GM21447 (cell line): ENCODE measurements at regions not wholly inside any gene's neighbourhood (a gene's known extent, or its start where the extent isn't known, plus 50 kb on each side); places are given as distances from the start of the nearest gene placed in this dataset.
A peak's percentile ranks its signal among the peaks of the same experiment; 100 is the strongest.

Experiments used
- ATAC-seq: cut with Tn5 transposase; IDR thresholded peaks from one replicate; pipeline ENCODE4 v1.9.1; 2021; ENCODE audit not compliant: unreplicated experiment

GRCh38 chr4:89604951-89605350, 232.0 kb downstream of the SNCA start:
- ATAC-seq = no peak

DNA sequence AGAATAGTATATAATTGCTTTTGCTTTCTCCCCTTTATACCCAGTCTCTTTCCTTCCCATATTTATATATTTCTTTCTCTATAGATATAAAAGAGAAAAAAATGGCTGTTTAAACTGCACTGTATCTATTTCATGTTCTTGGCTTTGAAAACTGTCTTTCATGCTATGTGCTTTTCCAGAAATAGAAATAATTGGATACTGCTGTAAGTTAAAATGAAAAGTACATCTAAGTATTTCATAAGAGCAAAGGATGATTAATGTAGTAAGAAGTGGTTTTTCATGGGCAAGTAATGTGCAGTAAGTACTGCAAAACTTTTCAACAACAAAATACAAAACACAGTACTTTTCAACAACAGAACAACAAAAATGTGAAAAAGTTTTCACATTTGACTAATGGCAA, 237.9 kb downstream of the SNCA start:
- no peak for ATAC-seq

DNA sequence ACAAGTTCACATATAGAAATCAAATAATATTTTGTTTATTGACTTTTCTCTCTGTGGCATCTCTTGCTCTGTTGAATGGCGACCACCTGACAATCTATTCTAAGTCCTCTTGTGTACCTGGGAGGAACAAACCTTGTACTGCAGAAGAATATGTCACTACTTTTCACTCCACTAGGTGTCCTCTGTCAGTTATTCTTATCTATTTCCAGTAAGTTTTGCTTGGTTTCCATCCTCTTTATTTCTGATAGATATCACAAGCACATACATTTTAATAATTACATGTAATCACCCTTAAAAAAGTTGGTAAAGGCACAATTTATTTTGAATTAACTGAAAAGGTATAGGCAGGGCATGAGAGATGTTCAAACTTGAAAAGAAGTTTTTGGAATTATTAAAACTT, 238.4 kb downstream of the SNCA start:
- no peak for ATAC-seq

DNA sequence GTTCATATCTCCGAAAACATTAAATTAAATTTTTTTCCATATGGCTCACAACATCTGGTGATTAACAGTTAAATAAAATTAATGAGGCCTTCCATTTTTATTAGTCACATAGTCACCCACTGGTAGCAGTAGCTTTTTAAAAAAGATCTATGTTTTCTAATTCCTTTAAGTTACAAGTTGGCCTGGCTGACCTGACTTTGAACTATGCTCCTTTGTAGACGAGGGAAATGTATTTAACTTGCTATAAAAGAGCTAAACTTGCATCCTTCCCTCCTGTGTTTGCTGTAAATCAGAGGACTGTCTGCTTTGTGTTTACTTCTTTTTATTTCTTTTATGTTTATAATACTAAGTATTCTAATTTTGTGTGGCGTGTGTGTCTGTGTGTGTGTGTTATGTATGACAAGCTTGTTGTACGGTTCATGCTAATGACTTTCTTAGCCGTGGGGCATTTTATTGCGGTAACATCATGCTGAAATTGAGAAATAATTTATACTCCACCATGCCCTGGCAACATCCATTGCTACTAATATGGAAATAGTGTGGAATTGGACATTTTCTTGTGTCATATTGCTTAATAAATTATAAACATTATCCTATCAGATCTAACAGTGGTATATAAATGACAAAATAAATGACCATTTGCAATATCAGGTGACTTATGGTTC, 241.7 kb downstream of the SNCA start:
- no peak for ATAC-seq

DNA sequence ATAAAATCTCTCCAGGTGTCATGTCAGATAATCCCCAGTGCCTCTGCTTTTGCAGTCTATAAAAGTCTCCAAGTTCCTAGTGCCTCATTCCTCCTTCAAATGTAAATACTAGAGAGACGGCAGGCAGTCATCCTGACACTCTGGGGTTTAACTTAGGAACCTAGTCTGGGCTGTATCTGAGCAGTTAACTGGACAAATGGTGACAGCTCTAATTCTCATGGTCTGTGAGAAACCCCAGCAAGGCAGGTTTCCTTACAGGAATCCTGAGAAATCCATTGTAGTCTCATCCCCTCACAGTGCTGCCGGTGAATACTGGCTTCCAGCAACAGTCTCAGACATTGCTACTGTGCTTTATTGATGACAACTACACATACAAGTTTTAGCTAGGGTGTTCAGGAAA, 246.8 kb downstream of the SNCA start:
- no peak for ATAC-seq

GRCh38 chr4:89588421-89588820, 248.5 kb downstream of the SNCA start:
- no peak for ATAC-seq

- ATAC-seq = no peak
These were observed 249.6 kb downstream of the SNCA start for GRCh38 chr4:89587364-89587763.

DNA sequence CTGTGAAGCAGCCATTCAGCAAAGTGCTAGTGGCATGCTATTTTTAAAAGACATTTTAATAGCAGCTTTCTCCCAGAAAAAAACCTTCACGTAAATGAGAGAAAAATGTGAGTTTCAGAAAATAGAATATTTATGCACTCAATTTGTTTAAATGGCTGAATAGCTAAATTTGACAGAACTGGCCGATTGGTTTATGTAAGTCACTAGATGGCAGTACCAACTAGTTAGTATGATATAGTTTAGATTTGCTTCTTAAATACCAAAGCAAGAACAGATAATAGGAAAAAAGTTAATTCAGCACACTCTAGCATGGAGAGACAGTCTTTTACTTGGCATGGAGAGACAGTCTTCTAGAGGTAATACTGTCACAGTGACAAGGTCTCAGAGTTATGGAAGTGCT, 250.1 kb downstream of the SNCA start:
- ATAC-seq = no peak

DNA sequence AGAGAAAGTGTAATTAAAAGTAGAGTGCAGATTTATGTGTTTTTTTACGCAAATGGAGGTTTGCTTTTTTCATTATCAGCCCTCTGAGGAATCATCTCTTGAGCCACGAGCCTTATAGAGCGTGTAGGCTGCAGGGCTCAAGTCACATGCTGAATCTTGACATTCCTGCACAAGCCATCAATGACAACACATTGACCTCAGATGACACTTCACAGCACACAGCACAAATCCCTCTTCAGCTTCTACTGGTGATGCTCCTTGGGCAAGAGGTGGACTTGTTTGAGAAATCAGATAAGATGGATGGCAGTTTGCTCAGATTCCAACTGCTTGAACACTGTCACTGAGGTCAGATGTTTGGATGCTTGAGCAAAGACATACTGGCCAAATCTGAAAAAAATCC, 250.6 kb downstream of the SNCA start:
- no peak for ATAC-seq

DNA sequence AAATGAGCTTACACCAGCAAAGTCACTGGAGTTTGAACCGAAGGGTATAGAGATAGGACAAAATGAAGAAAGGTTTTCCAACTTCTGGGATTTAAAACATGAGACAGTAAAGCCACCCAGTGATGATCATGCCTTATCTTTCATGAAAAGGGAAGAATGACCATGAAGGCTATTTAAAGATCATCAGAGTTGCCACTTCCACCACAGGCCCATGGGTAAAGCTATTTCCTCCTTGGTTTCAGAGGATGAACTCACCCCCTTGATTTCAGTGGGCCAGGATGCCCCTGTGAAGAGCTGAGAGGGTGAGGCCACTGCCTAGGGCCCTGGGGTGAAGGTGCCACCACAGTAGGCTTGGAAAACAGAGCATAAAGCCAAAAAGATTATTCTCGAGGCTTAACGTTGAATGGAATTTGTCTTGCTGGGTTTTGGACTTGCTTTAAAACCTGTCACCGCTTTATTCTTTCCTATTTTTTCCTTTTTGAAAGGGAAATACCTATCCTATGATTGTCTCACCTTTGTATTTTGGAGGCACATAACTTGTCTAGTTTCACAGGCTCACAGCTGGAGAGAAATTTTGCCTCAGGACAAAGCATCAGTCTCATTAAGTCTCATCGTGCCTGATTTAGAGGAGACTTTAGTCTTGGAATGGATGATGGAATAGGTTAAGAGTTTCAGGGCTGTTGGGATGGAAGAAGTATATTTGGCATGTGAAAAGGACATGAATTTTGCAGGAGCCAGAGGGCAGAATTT, 254.0 kb downstream of the SNCA start:
- ATAC-seq = no peak

DNA sequence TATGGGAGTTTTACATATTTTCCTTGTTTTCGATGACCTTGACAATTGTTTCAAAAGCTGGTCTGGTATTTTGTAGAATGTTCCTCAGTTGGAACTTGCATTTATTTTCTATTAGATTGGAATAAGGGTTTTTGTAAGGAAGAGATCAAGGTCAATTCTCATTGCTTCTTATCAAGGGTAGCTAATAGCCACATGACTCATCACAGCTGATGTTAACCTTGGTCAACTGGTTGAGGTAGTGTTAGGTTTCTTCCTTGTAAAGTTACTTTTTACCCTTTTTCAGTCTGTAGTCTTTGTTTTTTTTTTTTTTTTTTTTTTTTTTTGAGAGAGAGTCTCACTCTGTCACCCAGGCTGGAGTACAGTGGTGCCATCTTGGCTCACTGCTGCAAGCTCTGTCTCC, 257.2 kb downstream of the SNCA start:
- no peak for ATAC-seq

DNA sequence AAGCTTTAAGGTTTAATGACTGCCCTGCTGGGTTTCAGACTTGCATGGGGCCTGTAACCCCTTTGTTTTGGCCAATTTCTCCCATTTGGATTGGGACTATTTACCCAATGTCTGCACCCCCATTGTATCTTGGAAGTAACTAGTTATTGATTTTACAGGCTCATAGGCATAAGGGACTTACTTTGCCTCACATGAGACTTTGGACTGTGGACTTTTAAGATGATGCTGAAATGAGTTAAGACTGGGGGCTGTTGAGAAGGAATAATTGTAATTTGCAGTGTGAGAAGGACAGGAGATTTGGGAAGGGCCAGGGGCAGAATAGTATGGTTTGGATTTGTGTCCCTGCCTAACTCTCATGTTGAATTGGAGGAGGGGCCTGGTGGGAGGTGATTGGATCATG, 260.7 kb downstream of the SNCA start:
- ATAC-seq = no peak

DNA sequence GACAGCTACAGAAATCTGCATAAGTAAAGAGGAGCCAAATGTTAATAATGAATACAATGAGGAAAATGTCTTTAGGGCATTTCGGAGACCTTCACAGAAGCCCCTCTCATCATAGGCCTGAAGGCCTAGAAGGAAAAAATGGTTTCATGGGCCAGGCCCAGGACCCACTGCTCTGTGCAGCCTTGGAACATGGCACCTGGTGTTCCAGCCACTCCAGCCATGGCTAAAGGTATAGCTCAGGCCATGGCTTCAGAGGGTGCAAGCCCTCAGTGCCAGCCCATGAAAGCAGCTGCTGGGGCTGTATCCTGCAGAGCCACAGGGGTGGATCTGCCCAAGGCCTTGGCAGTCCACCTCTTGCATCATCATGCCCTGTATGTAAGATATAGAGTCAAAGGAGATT, 261.1 kb downstream of the SNCA start:
- ATAC-seq = no peak

DNA sequence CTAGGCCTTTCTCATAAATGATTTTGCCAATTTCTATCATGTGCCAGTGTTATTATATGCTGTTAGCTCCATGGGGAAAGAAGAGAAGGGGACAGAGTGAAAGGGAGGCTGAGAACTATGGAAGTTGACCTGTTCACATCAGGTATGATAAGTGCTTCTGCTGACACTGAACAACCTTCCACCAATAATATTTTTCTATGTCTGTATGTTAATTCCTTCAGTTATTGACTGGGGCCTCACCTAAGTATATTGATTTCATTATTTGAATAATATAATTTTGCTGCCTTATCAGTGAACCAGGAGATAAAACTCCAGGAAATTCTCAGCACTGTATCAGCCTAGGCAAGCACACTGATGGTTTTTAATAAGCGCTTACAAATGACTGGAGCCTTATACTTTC, 262.8 kb downstream of the SNCA start:
- ATAC-seq = no peak

DNA sequence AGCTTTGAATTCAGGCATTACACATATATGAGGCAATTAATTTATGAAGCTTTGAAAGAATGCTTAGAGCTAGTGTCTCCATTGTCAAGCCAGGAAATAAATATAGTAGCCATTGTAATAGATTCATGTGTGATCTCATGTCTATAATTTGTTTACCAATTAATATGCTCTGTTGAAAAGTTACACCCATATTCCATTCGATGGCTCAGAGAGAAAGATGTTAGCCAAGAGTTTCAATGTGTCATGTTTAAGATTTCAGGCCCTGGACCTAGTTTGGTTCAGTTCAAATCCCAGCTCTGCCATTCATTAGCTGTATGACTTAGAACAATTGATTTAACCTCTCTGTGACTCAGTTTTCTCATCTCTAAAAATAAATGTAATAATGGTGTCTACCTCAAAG, 263.3 kb downstream of the SNCA start:
- no peak for ATAC-seq

DNA sequence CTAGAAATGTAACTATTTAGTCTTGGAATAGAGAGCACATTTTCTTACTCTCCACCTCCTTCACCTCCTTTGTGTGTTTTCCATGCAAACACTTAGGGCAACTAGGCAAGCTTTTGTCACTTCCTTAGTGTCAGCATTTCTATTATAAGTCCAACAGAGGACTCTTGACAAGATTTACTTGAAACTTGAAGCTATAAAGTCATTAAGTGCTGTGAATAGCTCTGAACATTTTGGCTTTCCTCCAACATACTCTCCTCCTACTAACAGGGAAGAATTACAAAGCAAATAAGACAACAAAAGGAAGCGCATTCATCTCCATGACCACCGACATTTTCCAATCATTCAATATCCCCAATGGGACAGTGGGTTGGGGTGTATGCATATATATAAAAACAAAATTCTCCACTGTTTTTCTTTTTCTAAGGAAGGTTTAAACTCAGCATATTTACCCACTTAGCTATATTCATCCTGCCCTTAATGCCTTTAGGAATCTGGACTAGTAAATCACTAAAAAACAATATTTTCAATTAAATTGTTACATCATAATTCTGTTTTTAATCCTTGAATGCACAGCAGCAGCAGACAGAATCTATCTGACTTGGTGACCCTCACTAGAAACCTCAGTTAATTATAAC, 264.6 kb downstream of the SNCA start:
- no peak for ATAC-seq

GRCh38 chr4:89570931-89571330, 263.3 kb upstream of the GPRIN3 start:
- no peak for ATAC-seq

- ATAC-seq = no peak
These were observed 260.3 kb upstream of the GPRIN3 start for GRCh38 chr4:89567936-89568335.

GRCh38 chr4:89563431-89563830, 255.8 kb upstream of the GPRIN3 start:
- peak; percentile 70 for ATAC-seq

DNA sequence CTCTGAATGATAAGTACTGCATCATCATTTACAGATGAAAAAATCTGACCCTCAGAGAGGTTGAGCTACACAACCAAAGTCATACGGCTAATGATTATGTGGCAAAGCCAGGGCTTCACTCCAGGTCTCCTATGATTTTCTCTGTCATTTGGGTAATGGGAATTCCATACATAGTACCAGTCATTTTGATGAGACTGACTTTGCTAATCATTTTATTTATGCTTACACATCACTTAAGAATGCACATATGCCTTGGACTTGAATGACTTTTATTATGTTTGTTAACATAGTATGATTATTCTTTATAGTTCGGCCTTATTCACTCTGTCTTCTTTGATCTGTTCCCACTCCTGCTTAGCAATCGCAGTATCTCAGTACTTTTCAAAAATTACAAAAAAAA, 255.1 kb upstream of the GPRIN3 start:
- no peak for ATAC-seq

GRCh38 chr4:89561048-89561447, 253.4 kb upstream of the GPRIN3 start:
- no peak for ATAC-seq

GRCh38 chr4:89558147-89558546, 250.5 kb upstream of the GPRIN3 start:
- ATAC-seq = no peak
